Tibial nerve (tissue), 4 donors: ENCODE measurements at regions not wholly inside any gene's neighbourhood (a gene's known extent, or its start where the extent isn't known, plus 50 kb on each side); places are given as distances from the start of the nearest gene placed in this dataset.
A peak's percentile ranks its signal among the peaks of the same experiment; 100 is the strongest.

Experiments
- DNase-seq, 2 donors: peaks; one replicate each; pipeline ENCODE4 v3.0.0-alpha.2; 2019; ENCODE audit warnings: low spot score in 2 of 2
- H3K27ac ChIP-seq, 4 donors: fragments of 200-600 bp; sonication (generic) in 3 of 4; one replicate each; pipeline ENCODE4 v1.5.1; 2017 to 2019; ENCODE audit warnings: mild to moderate bottlenecking in 1 of 4
- H3K27me3 ChIP-seq, 2 donors: fragments of 200-600 bp; sonication (generic) in 1 of 2; one replicate each; pipeline versions ENCODE4 v1.5.1 to v1.6.0; 2017 to 2019
- H3K36me3 ChIP-seq, 3 donors: fragments of 200-600 bp; sonication (generic); one replicate each; pipeline ENCODE4 v1.5.1; 2018 to 2019
- H3K4me1 ChIP-seq, 4 donors: fragments of 200-600 bp; sonication (generic) in 3 of 4; one replicate each; pipeline ENCODE4 v1.5.1; 2017 to 2019
- H3K4me3 ChIP-seq, 4 donors: fragments of 200-600 bp; sonication (generic) in 3 of 4; one replicate each; pipeline ENCODE4 v1.5.1; 2017 to 2019; ENCODE audit warnings: mild to moderate bottlenecking in 1 of 4, moderate library complexity in 1 of 4
- H3K9me3 ChIP-seq, 4 donors: fragments of 200-600 bp; sonication (generic) in 3 of 4; one replicate each; pipeline ENCODE4 v1.5.1; 2017 to 2019
- EP300 ChIP-seq, 2 donors: sonication (generic); formaldehyde crosslinking; IDR thresholded peaks; one replicate each; pipeline ENCODE4 v1.6.1; 2017; ENCODE audit warnings: antibody characterized with exemption in 2 of 2, mild to moderate bottlenecking in 1 of 2
- POLR2A ChIP-seq, 2 donors: fragments of 450-650 bp; IDR thresholded peaks; one replicate each; pipeline ENCODE4 v1.6.1; 2017; ENCODE audit warnings: antibody characterized with exemption in 2 of 2, mild to moderate bottlenecking in 2 of 2, moderate library complexity in 2 of 2
- WGBS, 2 donors: methylation state at CpG; one replicate each; pipeline ENCODE4 v1.1.5; 2018; 5-methylcytosine and 5-hydroxymethylcytosine counted together
- TF ChIP-seq, protein P1 (sequence below), 5 experiments: fragments of 200-600 bp in 3 of 5; fragments of 450-650 bp in 2 of 5; sonication (generic) in 3 of 5; IDR thresholded peaks; one replicate each; pipeline ENCODE4 v1.5.1; 2016 to 2019; ENCODE audit warnings: antibody characterized with exemption in 5 of 5, mild to moderate bottlenecking in 3 of 5, moderate library complexity in 2 of 5

DNA sequence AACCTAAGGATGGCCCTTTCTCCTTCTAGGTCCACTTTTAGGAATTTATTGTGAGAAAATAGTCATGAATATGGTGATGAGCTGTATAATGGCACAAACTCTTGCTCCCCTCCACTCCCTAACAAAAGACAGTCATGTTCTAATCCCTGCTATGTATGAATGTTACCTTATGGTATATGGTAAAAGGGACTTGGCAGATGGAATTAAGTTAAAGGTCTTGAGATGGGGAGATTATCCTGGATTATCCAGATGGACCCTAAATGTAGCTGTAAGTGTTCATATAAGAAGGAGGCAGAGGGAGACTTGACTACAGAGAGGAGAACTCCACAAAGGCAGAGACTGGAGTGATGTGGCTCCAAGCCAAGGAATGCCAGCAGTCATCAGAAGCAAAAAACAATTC lies 296.1 kb downstream of the SOX9 start:
- H3K27me3 ChIP-seq: no peaks in the 10 kb centered on the region

DNA sequence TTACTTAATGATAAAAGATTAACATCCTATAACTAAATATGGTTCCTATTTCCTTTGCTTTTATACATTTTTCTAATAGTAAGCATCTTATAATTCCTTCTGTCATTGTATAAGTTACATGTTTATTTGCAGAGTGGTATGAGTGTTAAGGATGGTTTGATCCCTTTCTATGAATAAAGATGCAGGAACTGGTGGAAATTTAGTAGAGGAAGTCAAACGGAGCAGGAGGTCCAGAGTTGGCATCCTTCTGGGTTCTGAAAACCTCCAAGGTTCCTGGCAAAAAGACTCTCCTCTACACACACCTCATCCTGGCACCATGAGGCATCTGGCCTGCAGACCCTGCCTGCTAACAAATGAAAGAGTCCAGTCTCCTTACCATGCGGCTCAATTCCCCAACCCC lies 296.8 kb downstream of the SOX9 start:
- H3K4me3 ChIP-seq: no peak overlapping the region
- H3K4me1 ChIP-seq: peaks cover 0 to 29% (median 12%) of the 10 kb centered on the region in 4 donors
- no peak overlapping the region for H3K27ac ChIP-seq
- H3K36me3 ChIP-seq: peaks cover 0 to 36% (median 0%) of the 10 kb centered on the region in 3 donors
- H3K27me3 ChIP-seq: no peaks in the 10 kb centered on the region
- H3K9me3 ChIP-seq: peaks cover 0 to 30% (median 9%) of the 10 kb centered on the region in 4 donors
- 93 to 97% methylated on average over 2 of the region's 2 CpGs for WGBS, 2 donors
- TF ChIP-seq, protein P1, sequence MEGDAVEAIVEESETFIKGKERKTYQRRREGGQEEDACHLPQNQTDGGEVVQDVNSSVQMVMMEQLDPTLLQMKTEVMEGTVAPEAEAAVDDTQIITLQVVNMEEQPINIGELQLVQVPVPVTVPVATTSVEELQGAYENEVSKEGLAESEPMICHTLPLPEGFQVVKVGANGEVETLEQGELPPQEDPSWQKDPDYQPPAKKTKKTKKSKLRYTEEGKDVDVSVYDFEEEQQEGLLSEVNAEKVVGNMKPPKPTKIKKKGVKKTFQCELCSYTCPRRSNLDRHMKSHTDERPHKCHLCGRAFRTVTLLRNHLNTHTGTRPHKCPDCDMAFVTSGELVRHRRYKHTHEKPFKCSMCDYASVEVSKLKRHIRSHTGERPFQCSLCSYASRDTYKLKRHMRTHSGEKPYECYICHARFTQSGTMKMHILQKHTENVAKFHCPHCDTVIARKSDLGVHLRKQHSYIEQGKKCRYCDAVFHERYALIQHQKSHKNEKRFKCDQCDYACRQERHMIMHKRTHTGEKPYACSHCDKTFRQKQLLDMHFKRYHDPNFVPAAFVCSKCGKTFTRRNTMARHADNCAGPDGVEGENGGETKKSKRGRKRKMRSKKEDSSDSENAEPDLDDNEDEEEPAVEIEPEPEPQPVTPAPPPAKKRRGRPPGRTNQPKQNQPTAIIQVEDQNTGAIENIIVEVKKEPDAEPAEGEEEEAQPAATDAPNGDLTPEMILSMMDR (IDR thresholded peaks at IDR 0.05): no peak
- TF ChIP-seq POLR2A (IDR thresholded peaks at IDR 0.05) (no peak), EP300 (IDR thresholded peaks at IDR 0.05) (no peak)
- no peak for DNase-seq

More for the DNA sequence above, 296.1 kb downstream of the SOX9 start:
- H3K27ac ChIP-seq: no peak overlapping the region
- H3K9me3 ChIP-seq: peaks cover 0 to 30% (median 9%) of the 10 kb centered on the region in 4 donors
- TF ChIP-seq, protein P1 (IDR thresholded peaks at IDR 0.05): no peak
- no peak for TF ChIP-seq EP300 (IDR thresholded peaks at IDR 0.05)
- no peak for TF ChIP-seq POLR2A (IDR thresholded peaks at IDR 0.05)
- DNase-seq: no peak
- H3K4me3 ChIP-seq: no peak overlapping the region
- H3K36me3 ChIP-seq: peaks cover 0 to 36% (median 0%) of the 10 kb centered on the region in 3 donors
- H3K4me1 ChIP-seq: peaks cover 0 to 32% (median 10%) of the 10 kb centered on the region in 4 donors

GRCh38 chr17:72419866-72420774 lies 299.3 kb downstream of the SOX9 start:
- H3K27ac ChIP-seq: peak overlapping the region in 1 of 4 donors; percentile 10
- H3K4me1 ChIP-seq: peaks cover 0 to 19% (median 11%) of the 10 kb centered on the region in 4 donors
- H3K36me3 ChIP-seq: peaks cover 0 to 36% (median 0%) of the 10 kb centered on the region in 3 donors
- peak in 1 of 2 donors; percentile 27 for DNase-seq
- H3K27me3 ChIP-seq: no peaks in the 10 kb centered on the region
- H3K9me3 ChIP-seq: peaks cover 0 to 30% (median 9%) of the 10 kb centered on the region in 4 donors
- WGBS, 2 donors: 78 to 81% methylated on average over 9 to 11 of the region's 11 CpGs
- TF ChIP-seq POLR2A (IDR thresholded peaks at IDR 0.05) (no peak), EP300 (IDR thresholded peaks at IDR 0.05) (no peak)
- TF ChIP-seq, protein P1 (IDR thresholded peaks at IDR 0.05): no peak
- no peak overlapping the region for H3K4me3 ChIP-seq

DNA sequence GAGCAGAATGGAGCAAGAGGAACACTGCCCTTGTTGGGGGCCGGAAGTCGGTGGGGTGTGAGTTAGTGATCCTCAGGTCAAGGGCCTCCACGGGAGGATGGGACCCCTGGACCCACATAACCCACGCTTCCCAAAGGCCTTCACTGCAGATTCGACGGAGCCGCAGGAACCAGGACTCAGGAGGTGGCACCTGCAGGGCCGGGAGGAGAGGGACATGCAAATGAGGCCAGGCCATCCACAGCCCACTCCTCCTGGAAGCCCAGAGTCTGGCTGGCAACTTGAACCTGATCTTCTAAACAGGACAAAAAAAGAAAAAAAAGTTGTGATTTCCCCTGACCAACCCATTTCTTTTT lies 299.9 kb downstream of the SOX9 start:
- H3K4me3 ChIP-seq: no peak overlapping the region
- 84 to 85% methylated on average over 8 of the region's 8 CpGs for WGBS, 2 donors
- peaks cover 0 to 18% (median 11%) of the 10 kb centered on the region in 4 donors for H3K4me1 ChIP-seq
- H3K9me3 ChIP-seq: peaks cover 0 to 30% (median 9%) of the 10 kb centered on the region in 4 donors
- H3K27me3 ChIP-seq: no peaks in the 10 kb centered on the region
- H3K27ac ChIP-seq: no peak overlapping the region
- TF ChIP-seq, protein P1 (IDR thresholded peaks at IDR 0.05): no peak
- no peak for TF ChIP-seq EP300 (IDR thresholded peaks at IDR 0.05)
- TF ChIP-seq POLR2A (IDR thresholded peaks at IDR 0.05): no peak
- peaks cover 0 to 36% (median 0%) of the 10 kb centered on the region in 3 donors for H3K36me3 ChIP-seq
- DNase-seq: no peak
